HL-60 (cell line): ENCODE measurements at regions not wholly inside any gene's neighbourhood (a gene's known extent, or its start where the extent isn't known, plus 50 kb on each side); places are given as distances from the start of the nearest gene placed in this dataset.
"Not testable (repeated sequence)": the region's sequence is repeated elsewhere in the genome, so short reads cannot be mapped to it uniquely, and the experiment has no call there.

Experiments used
- DNase-seq, 2 experiments: peaks; one replicate each; pipeline ENCODE4 v3.0.0-alpha.2; 2010 to 2020; ENCODE audit warnings: low read depth in 1 of 2, low spot score in 1 of 2
- H3K27ac ChIP-seq: fragments of 250-450 bp; sonication (Bioruptor Pico); replicated peaks from 2 replicates; pipeline ENCODE4 v1.5.1; 2020; ENCODE audit warnings: mild to moderate bottlenecking, moderate library complexity
- H3K27me3 ChIP-seq: fragments of 250-450 bp; sonication (Bioruptor Pico); 2 replicates; pipeline ENCODE4 v1.5.1; 2021; ENCODE audit warnings: mild to moderate bottlenecking, moderate library complexity; ENCODE audit not compliant: insufficient read depth, poor library complexity, severe bottlenecking
- H3K4me3 ChIP-seq: replicated peaks from 2 replicates; pipeline ENCODE4 v1.5.1; 2011; ENCODE audit warnings: mild to moderate bottlenecking, control low read depth, low read length; ENCODE audit not compliant: insufficient read depth
- GABPA ChIP-seq: IDR thresholded peaks from 2 replicates; pipeline ENCODE4 v1.6.1; 2012; ENCODE audit warnings: low read depth
- POLR2AphosphoS5 ChIP-seq: IDR thresholded peaks from 2 replicates; pipeline ENCODE4 v1.6.1; 2012; ENCODE audit warnings: low read depth
- REST ChIP-seq: IDR thresholded peaks from 2 replicates; pipeline ENCODE4 v1.6.1; 2012; ENCODE audit warnings: low read depth; ENCODE audit not compliant: insufficient replicate concordance
- SPI1 ChIP-seq: IDR thresholded peaks from 2 replicates; pipeline ENCODE4 v1.6.1; 2012; ENCODE audit warnings: low read depth, mild to moderate bottlenecking, borderline replicate concordance
- TF ChIP-seq, protein P1 (sequence below): IDR thresholded peaks from one replicate; pipeline ENCODE4 v1.5.1; 2011; ENCODE audit warnings: low read length, control low read depth, inconsistent platforms; ENCODE audit not compliant: insufficient read depth

DNA sequence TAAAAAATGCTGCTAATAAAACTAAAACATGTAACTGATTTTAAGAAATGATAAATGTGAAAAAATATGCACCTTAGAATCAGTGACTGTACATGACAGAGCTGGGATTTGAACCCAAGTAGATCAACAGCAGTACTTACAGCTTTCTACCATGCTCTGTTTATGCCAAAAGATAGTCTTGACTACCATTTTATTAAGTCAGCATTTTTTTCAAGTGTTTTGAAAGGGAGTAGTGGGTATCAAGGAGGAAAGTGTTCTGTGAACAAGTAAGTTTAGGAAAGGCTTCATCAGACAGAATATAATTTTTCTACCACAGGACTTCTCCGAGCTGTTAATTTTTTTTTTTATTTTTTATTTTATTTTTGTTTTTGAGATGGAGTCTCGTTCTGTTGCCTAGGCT is 180.4 kb upstream of the GLRA1 start:
- no peak for DNase-seq
- Histone ChIP-seq H3K4me3 (no peak overlapping the region), H3K27ac (no peak overlapping the region), H3K27me3 (no peaks in the 10 kb centered on the region)
- no peak for TF ChIP-seq POLR2AphosphoS5
- TF ChIP-seq, protein P1, sequence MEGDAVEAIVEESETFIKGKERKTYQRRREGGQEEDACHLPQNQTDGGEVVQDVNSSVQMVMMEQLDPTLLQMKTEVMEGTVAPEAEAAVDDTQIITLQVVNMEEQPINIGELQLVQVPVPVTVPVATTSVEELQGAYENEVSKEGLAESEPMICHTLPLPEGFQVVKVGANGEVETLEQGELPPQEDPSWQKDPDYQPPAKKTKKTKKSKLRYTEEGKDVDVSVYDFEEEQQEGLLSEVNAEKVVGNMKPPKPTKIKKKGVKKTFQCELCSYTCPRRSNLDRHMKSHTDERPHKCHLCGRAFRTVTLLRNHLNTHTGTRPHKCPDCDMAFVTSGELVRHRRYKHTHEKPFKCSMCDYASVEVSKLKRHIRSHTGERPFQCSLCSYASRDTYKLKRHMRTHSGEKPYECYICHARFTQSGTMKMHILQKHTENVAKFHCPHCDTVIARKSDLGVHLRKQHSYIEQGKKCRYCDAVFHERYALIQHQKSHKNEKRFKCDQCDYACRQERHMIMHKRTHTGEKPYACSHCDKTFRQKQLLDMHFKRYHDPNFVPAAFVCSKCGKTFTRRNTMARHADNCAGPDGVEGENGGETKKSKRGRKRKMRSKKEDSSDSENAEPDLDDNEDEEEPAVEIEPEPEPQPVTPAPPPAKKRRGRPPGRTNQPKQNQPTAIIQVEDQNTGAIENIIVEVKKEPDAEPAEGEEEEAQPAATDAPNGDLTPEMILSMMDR: no peak
- no peak for TF ChIP-seq GABPA
- TF ChIP-seq SPI1: no peak
- TF ChIP-seq REST: no peak

DNA sequence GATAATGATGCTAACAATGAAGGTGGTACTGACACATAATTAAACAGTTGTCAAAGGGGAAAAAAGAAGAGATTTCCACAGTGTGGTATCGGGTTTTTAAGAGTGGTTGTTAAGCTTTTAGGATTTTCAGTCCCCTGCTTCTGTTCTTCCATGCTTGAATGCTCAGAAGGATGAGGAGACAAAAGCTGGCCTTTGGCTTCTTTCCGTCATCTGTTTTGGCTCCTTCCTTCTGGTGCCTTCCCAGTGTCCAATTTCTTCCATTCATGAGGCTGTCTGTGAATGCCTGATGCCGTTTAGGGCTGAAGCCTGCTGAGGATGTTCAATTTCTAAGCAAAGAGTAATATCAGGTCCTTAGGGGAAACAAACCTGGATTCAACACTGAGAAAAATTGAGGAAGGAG is 179.6 kb upstream of the GLRA1 start:
- no peak for DNase-seq
- no peak overlapping the region for H3K4me3 ChIP-seq
- TF ChIP-seq REST (no peak), SPI1 (no peak), POLR2AphosphoS5 (no peak), GABPA (no peak)
- TF ChIP-seq, protein P1: no peak
- no peak overlapping the region for H3K27ac ChIP-seq
- no peaks in the 10 kb centered on the region for H3K27me3 ChIP-seq

GRCh38 chr5:152102908-152103307 is 178.3 kb upstream of the GLRA1 start:
- not testable (repeated sequence) for DNase-seq, H3K4me3 ChIP-seq, H3K27me3 ChIP-seq, H3K27ac ChIP-seq

- TF ChIP-seq POLR2AphosphoS5 (no peak), SPI1 (no peak), GABPA (no peak), REST (no peak)
- TF ChIP-seq, protein P1: no peak
Observed at GRCh38 chr5:152102057-152102456, 177.4 kb upstream of the GLRA1 start.

More at GRCh38 chr5:152102057-152102456, 177.4 kb upstream of the GLRA1 start:
- DNase-seq: no peak
- Histone ChIP-seq H3K27me3 (no peaks in the 10 kb centered on the region), H3K27ac (no peak overlapping the region), H3K4me3 (no peak overlapping the region)
